ENCODE measurements at regions not wholly inside any gene's neighbourhood (a gene's known extent, or its start where the extent isn't known, plus 50 kb on each side); places are given as distances from the start of the nearest gene placed in this dataset.
"Not testable (repeated sequence)": the region's sequence is repeated elsewhere in the genome, so short reads cannot be mapped to it uniquely, and the experiment has no call there.

DNA sequence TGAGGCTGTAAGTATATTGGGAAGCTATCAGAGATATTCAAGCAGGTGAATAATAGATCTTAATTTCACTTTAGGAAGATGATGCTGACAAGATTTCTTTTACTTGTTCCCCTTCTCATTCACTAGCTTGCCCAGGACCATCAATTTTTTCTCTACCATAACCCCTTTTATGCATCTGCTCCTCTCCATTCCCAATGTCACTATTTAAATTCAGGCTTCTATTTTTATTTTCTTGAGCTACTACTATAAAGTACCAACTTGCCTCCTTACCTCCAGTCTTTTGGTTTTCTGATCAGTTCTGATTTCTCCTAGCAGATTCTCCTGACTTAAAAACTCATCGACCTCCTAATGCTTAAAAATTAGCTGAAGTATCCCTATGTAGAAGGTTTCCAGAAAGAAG lies 97.7 kb upstream of the SMIM30 start:
- no peak for DNase-seq

DNA sequence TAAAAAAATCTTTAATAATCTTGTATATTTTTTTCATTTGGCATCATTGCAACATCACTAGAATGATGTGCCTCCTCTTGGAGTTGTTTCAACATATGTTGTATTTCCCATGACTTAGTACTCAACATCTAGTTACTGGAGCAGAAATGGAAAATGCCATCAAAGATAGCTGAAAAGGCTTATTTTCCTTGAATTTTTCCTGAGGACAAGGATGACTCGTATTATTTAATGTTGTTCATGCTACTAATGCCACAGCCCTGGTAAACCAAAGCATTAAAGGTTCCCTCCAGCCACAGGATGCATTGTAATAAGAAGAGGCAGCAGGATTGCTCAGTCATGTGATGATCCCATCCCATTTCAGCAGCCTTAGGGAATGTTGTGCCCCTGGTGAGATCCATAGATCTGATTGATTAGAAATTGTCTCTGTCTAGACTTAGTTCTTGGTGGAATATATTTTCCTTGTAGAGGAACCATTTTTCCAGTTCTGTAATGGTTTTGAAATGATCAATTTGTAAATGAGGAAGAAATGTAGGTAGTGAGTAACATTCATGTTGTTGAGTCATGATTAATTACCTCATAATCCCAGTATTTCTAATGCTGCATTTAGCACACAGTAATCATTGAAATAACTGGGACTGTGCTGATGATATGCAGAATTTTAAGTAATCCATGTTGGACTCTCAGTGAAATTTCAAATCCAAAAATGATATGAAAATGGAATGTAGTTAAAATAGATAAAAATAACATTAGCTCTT lies 91.3 kb upstream of the SMIM30 start:
- no peak for DNase-seq

DNA sequence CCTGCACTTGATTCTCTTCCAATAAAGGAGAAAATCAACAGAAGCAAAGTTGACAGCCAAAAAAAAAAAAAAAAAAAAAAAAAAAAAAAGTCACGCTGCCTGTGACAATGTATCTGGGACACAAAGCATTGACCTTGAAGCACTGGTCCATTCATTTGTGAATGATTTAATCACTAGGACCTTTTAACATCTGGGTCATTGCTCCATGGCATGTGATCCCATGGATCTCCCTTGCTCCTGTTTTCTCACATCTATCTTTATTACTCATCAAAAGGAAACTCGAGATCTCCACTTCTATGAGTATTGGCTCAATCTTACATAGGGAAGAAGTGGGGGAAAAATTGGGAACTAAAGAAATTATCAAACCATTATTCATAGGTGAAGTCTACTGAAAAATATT lies 89.6 kb upstream of the SMIM30 start:
- DNase-seq: no peak

DNA sequence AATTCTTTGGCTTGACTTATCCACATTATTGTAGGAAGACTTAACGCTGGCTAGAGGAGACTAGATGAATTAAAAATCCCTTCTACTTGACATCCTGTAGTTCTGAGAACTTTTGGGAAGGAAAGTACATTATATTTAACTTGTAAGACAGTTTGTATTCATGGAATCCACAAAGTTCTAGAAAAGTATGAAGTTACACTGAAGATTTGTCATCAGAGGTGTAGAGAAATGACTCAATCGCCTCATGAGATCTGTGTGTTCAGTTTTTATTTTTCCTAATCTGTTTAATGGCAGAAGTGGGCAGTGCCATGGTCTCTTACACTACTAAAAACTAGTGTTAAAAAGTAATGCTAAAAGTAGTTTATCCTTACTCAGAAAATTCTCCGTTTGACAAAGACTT lies 89.1 kb upstream of the SMIM30 start:
- DNase-seq: no peak

DNA sequence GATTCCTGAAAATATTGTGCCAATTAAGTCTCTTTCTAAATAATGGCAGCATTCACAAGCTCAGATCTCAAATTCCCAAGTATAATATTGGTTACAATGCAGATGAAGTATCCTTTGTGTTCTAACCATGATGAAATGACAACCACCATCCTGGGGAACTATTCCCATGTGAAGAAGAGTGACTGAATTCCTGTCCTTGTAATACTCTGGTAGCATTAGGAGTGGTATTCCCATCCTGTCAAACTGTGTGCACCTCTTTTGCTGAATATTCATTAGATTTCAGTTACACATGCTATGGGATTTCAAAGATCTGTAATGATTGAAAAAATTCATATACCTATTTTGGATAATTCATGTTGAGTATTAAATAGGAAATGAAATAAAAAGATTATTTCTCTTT lies 86.1 kb upstream of the SMIM30 start:
- no peak for DNase-seq

DNA sequence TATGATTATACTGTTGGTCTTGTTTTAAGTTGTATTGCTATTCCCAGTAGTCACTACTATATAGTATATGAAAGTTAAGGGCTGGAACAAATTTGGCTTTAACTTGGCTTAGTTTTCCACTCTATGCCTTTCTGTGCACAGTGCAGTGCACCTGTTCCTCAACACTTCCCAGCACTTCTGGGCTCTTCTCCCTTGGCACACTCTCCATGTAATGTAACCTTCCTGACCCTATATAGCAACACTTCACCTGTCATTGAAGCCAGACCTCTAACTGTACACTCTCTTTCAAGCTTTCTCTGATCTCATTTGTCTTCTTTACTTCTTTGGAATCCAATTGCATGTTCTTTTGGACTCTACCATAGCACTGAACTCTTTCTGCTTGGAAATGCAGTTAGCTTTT lies 83.9 kb upstream of the SMIM30 start:
- peak; percentile 35 for DNase-seq

DNA sequence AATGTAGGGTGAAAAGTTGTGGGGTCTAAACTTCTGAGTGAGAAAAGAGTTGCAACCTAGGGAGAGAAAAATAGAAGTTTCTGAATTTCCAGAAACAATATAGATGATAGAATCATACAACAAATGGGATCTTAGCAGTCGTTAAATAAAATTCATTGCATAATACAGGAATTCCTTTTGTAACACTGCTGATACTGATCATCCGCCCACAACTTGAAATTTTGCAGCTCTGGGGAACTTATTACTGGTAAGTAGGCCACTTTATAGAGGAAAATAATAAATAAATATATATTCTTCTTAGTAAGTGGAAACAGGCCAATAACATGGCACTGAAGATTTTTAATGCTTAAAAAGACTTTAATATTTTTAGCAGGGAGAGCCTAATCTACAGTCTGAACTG lies 81.9 kb upstream of the SMIM30 start:
- no peak for DNase-seq

DNA sequence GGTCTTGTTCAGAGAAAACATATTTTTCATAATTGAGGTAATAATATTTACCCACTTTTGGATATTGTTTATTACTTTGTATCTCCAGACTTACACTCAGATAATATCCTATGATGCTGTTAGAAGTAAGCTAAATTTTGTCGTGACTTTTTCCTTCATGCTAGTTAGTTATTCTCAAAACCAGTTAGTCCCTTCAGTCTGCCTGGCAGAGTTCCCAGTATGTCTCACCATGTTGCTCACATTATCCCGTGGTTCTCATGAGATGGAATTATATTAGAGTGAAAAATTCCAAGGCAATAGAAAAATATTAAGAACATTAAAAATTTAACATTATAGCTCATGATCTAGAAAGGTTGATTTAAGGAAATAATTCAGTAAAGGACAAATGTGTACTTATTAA lies 81.5 kb upstream of the SMIM30 start:
- peak; percentile 8 for DNase-seq

DNA sequence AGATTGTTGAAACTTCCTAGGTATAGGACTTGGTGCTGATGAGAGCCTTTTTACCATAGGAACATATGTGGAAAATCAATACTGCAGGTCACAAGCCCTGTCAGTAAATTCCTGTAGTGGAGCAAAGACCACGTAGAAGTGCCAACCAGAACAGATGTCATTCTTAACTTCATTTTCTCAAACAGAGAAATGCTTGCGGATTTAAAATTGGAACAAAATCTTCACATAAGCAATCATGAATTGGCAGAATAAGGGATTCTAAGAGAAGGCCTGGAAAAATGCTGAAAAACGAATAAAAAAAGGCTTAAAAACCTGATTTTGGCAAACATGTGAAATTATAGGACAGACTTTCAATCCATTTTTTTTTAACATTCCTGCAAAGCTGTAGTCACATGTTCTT lies 80.8 kb upstream of the SMIM30 start:
- DNase-seq: peak; percentile 5

DNA sequence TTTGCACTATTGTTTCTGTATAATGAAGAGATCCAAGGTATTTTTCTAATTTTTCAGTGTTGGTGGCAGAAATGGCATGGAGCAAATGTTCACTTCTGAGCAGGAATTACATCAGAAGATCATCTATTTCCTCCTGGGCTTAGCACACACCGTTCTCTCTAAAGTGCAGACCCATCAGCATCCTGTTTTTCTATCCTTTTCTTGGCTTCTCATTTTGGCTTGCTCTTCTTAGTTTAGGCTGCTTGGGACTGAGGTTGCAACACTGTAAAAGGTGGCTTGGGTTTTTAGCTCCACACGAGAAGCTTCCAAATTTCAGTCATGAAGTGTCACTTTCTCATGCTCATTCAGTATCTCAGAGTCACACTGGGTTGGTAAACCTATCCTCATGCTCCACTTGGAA lies 79.9 kb upstream of the SMIM30 start:
- DNase-seq: no peak

DNA sequence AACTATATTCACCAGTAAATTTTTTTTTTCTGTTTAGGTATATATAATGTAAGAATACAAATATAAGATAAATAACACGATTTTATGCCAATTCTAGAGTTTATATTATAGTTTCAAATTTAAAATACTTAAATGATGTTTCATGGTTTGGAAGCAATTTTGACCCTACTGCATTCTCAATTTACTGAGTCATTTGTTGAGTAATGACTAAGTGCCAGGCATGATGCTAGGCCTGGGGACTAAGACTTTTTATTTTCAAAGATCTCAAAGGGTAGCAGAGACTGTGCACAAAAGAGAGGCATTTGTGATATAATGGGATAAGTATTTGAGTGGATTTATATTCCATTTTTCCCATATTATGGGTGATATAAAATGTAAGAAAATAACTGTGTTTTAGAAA lies 78.9 kb upstream of the SMIM30 start:
- DNase-seq: no peak

DNA sequence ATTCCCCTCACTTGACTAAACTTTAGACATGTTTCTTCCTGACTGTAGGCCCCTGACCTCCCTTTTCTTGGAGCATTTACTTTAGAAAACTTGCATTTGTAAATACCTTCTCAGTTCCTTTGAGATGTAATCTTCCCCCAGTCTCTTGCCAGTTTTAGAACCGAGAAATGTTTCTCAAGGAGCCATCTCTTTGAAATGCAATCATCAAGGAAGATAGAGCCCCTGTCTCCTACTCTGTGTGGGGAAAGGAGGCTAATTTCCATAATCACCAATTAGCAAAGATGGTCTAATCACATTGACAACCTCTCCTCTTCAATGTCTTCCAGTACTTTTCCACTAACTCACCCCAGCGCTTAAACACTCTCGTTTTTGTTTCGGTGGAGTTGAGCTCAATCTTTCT lies 70.0 kb upstream of the SMIM30 start:
- no peak for DNase-seq

DNA sequence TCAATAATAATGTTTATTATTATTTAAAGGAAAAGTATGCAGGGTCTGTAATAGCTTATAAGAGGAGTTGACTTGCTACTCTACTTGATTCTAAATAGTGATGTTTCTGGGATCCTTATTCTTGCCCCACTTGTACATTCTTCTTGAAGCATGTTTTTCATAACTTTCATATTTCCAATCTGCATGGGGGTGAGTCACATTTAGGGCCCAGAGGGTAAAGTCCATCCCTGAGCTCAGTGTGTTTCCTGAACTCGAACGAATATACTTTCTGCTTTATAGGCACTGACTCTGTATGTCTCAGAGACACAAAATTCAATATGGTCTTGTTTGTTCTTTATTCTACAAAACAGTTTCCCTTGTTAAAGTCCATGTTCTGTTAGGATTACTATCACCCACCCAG lies 61.0 kb upstream of the SMIM30 start:
- DNase-seq: no peak

DNA sequence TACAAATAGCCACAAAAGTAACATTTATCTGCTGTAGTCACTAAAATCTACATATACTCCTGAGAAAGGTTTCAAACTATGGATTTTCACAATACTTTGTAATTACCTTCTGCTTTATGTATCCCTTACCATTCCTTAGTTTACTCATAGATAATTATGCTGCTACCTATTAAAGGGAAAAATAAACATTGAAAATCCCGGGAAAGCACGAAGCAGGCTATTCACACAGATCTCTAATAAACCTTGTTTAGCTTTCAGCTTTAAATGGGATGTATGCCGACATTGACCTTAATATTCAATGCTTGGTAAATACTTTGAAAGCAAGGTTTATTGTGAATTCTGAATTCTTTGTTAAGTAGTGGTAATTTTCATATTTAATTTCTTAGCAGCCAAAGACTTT lies 58.5 kb upstream of the SMIM30 start:
- no peak for DNase-seq

DNA sequence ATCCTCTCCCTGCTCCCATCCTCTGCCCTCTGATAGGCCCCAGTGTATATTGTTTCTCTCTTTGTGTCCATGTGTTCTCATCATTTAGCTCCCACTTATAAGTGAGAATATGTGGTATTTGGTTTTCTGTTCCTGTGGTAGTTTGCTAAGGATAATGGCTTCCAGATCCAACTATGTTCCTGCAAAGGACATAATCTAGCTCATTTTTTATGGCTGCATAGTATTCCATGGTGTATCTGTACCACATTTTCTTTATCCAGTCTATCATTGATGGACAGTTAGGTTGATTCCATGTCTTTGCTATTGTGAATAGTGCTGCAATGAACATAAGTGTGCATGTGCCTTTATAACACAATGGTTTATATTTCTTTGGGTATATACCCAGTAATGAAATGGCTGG lies 57.8 kb upstream of the SMIM30 start:
- not testable (repeated sequence) for DNase-seq

DNA sequence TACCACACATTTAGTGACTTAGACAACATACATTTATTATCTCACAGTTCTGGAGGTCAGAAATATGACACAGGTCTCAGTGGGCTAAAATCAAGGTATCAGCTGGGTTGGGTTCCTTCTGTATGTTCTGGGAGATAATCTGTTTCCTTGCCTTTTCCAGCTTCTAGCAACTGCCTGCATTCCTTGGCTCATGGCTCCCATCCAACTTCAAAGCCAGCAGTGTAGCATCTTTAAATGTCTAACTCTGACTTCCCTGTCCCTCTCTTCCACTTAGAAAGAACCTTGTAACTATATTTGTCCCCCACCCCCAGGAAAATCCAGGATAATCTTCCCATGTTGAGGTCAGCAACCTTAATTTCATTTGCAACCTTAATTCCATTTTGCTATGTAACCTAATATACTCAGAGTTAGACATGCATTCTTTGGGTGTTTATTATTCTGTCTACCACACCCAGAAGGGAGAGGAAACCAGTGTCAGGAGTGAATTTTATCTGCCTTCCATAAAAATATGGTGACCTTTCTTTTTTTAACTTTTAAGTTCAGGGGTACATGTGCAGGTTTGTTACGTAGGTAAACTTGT lies 57.3 kb upstream of the SMIM30 start:
- DNase-seq: no peak

DNA sequence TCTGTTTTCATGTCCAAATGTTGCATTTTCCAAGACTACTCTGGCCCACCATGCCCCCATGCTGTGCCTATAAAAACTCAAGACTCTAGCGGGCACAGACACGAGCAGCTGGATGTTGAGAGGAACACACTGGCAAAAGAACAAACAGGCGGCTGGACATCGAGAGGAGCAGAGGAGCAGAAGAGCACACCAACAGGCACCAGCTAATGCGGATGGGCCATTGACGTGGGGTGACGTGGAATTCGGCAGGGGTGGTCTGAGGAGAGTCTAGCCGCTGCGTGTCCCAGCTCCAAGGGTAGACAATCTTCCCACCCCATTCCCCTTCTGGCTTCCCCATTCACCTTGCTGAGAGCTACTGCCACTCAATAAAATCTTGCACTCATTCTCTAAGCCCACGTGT lies 54.4 kb upstream of the SMIM30 start:
- no peak for DNase-seq

DNA sequence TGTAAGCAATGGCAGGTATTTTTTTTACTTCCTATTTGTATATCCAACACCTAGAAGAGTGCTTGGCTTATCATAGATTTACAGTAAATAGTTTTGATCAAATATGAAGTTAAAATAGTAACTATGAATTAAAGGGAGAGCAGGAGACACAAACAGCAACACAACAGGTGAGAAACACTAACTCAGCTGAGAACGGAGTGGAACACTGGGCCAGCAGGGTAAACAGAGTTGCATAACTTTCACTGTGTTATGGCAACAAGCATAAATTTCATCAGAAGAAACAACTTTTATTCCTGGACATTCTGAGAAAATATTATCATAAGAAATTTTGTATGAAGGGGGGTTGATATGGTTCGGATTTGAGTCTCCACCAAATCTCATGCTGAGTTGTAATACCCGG lies 52.2 kb upstream of the SMIM30 start:
- no peak for DNase-seq

All from tongue (tissue), 1 donor.